DMS153 treated with DMSO at 0.1 percent for 48 hours (cell line): ENCODE measurements at regions not wholly inside any gene's neighbourhood (a gene's known extent, or its start where the extent isn't known, plus 50 kb on each side); places are given as distances from the start of the nearest gene placed in this dataset.

Experiments used
- DNase-seq: peaks from one replicate; lab custom pipeline; 2025; ENCODE audit not compliant: unreplicated experiment; lab: John Stamatoyannopoulos, UW

GRCh38 chr22:47296405-47297260 lies 534.2 kb downstream of the TBC1D22A start:
- DNase-seq: no peak

- no peak for DNase-seq
Observed at GRCh38 chr22:47295982-47296381, 533.5 kb downstream of the TBC1D22A start.

- DNase-seq: no peak
Observed at GRCh38 chr22:47295226-47295901, 532.9 kb downstream of the TBC1D22A start.

- DNase-seq: no peak
Observed at GRCh38 chr22:47294576-47294975, 532.1 kb downstream of the TBC1D22A start.

- no peak for DNase-seq
Observed at GRCh38 chr22:47294222-47294532, 531.7 kb downstream of the TBC1D22A start.

GRCh38 chr22:47293368-47294221 lies 531.1 kb downstream of the TBC1D22A start:
- no peak for DNase-seq

- DNase-seq: no peak
Observed at GRCh38 chr22:47292546-47293320, 530.3 kb downstream of the TBC1D22A start.

GRCh38 chr22:47291565-47292495 lies 529.4 kb downstream of the TBC1D22A start:
- no peak for DNase-seq

- DNase-seq: no peak
Observed at GRCh38 chr22:47290706-47291430, 528.4 kb downstream of the TBC1D22A start.

GRCh38 chr22:47289336-47289985 lies 527.0 kb downstream of the TBC1D22A start:
- DNase-seq: no peak

- DNase-seq: no peak
Observed at GRCh38 chr22:47288680-47289079, 526.2 kb downstream of the TBC1D22A start.

GRCh38 chr22:47287516-47287915 lies 525.1 kb downstream of the TBC1D22A start:
- no peak for DNase-seq

GRCh38 chr22:47286590-47286989 lies 524.1 kb downstream of the TBC1D22A start:
- DNase-seq: no peak

- DNase-seq: no peak
Observed at GRCh38 chr22:47285981-47286380, 523.5 kb downstream of the TBC1D22A start.

- DNase-seq: no peak
Observed at GRCh38 chr22:47284822-47285221, 522.4 kb downstream of the TBC1D22A start.

- no peak for DNase-seq
Observed at GRCh38 chr22:47284360-47284759, 521.9 kb downstream of the TBC1D22A start.

- no peak for DNase-seq
Observed at GRCh38 chr22:47283616-47284270, 521.3 kb downstream of the TBC1D22A start.

- DNase-seq: no peak
Observed at GRCh38 chr22:47282851-47283250, 520.4 kb downstream of the TBC1D22A start.
